HepG2 (cell line): ENCODE measurements at regions not wholly inside any gene's neighbourhood (a gene's known extent, or its start where the extent isn't known, plus 50 kb on each side); places are given as distances from the start of the nearest gene placed in this dataset.

Experiments
- ATAC-seq: fragments of 200-7000 bp; cut with Tn5 transposase; 3 replicates; pipeline ENCODE4 v1.9.1; 2020; ENCODE audit warnings: mild to moderate bottlenecking, moderate library complexity
- BruUV-seq: library from RNA; stranded (reverse); fragments of 400-500 nt; replicated peaks from 2 replicates; lab custom pipeline; 2021; lab: Mats Ljungman, UMichigan
- CTCF ChIA-PET: fragments of 300-600 bp; formaldehyde crosslinking; extraction: SDS; loops from one replicate; lab custom pipeline; 2021; ENCODE audit warnings: low total read pairs, inconsistent platforms, low intra/inter-chr PET ratio; lab: Yijun Ruan, JAX
- POLR2A ChIA-PET: fragments of 350-600 bp; sonication (Branson Sonifier 250); formaldehyde crosslinking; loops from one replicate; lab custom pipeline; 2020; ENCODE audit warnings: antibody characterized with exemption, inconsistent platforms; lab: Yijun Ruan, JAX
- DNase-seq: peaks from one replicate; pipeline ENCODE4 v3.0.0-alpha.2; 2015; ENCODE audit warnings: low spot score
- FAIRE-seq: peaks from 3 replicates; lab custom pipeline; 2011; peaks lifted over from hg19 to GRCh38; lab: Jason Lieb, UNC
- H2AFZ ChIP-seq: one replicate; pipeline ENCODE4 v1.6.1; 2011; ENCODE audit warnings: low read length, inconsistent platforms
- H3K27ac ChIP-seq: fragments of 300-600 bp; 3 replicates; pipeline ENCODE4 v1.8.0; 2011; ENCODE audit warnings: mixed run types, mild to moderate bottlenecking, mixed read lengths, low read length, inconsistent platforms; ENCODE audit not compliant: insufficient read depth; ENCODE audit errors: extremely low read length
- H3K27me3 ChIP-seq, 2 experiments: fragments of 200-600 bp in 1 of 2; 2 replicates in 1 of 2; 3 replicates in 1 of 2; pipeline versions ENCODE4 v1.6.0 to v1.8.0; 2011; ENCODE audit warnings: low read length in 2 of 2, mild to moderate bottlenecking in 2 of 2, moderate library complexity in 2 of 2, inconsistent platforms in 1 of 2; ENCODE audit not compliant: insufficient read depth in 2 of 2, control insufficient read depth in 1 of 2
- H3K36me3 ChIP-seq, 2 experiments: fragments of 200-600 bp in 1 of 2; replicated peaks in 1 of 2; 2 replicates in 1 of 2; 3 replicates in 1 of 2; pipeline versions ENCODE4 v1.5.1 to v1.8.0; 2011; ENCODE audit warnings: low read length in 2 of 2, inconsistent platforms in 1 of 2; ENCODE audit not compliant: insufficient read depth in 2 of 2, control insufficient read depth in 1 of 2
- H3K4me1 ChIP-seq: 2 replicates; pipeline ENCODE4 v1.5.1; 2012; ENCODE audit warnings: low read length, inconsistent platforms; ENCODE audit not compliant: insufficient read depth
- H3K4me2 ChIP-seq: 2 replicates; pipeline ENCODE4 v1.6.0; 2011; ENCODE audit warnings: low read depth, low read length, inconsistent platforms
- H3K4me3 ChIP-seq, 3 experiments: fragments of 200-600 bp in 1 of 3; sonication (generic), shearing (Covaris generic) in 1 of 3; replicated peaks in 1 of 3; 2 replicates each; pipeline ENCODE4 v1.5.1; 2011 to 2016; ENCODE audit warnings: low read length in 3 of 3, inconsistent platforms in 2 of 3, low read depth in 2 of 3, mild to moderate bottlenecking in 2 of 3, control low read depth in 1 of 3, mixed read lengths in 1 of 3; ENCODE audit not compliant: insufficient read depth in 1 of 3
- H3K79me2 ChIP-seq: one replicate; pipeline ENCODE4 v1.6.1; 2011; ENCODE audit warnings: low read length, inconsistent platforms; ENCODE audit not compliant: insufficient read depth
- H3K9ac ChIP-seq: 2 replicates; pipeline ENCODE4 v1.6.0; 2011; ENCODE audit warnings: mild to moderate bottlenecking, low read depth, low read length, inconsistent platforms; ENCODE audit not compliant: insufficient read depth
- H3K9me3 ChIP-seq: 2 replicates; pipeline ENCODE4 v1.5.1; 2012; ENCODE audit warnings: mild to moderate bottlenecking, low read length
- H4K20me1 ChIP-seq: 2 replicates; pipeline ENCODE4 v1.6.0; 2011; ENCODE audit warnings: inconsistent platforms, mild to moderate bottlenecking, low read length, moderate library complexity; ENCODE audit not compliant: insufficient read depth
- MYNN ChIP-seq: sonication (generic); formaldehyde crosslinking; IDR thresholded peaks from 2 replicates; pipeline ENCODE4 v1.4.0; 2020; ENCODE audit warnings: mild to moderate bottlenecking, low read depth, missing genetic modification reagents
- PAWR ChIP-seq: sonication (generic); formaldehyde crosslinking; IDR thresholded peaks from 2 replicates; pipeline ENCODE4 v1.4.0; 2020; ENCODE audit warnings: missing genetic modification reagents, mild to moderate bottlenecking, borderline replicate concordance
- ZFAT ChIP-seq: sonication (generic); formaldehyde crosslinking; conservative IDR thresholded peaks from 2 replicates; pipeline ENCODE4 v1.8.1; 2023; ENCODE audit warnings: missing genetic modification reagents, inconsistent platforms
- ZNF33A ChIP-seq: sonication (generic); formaldehyde crosslinking; IDR thresholded peaks from 2 replicates; pipeline ENCODE4 v1.5.1; 2020; ENCODE audit warnings: missing genetic modification reagents, mild to moderate bottlenecking, moderate library complexity, borderline replicate concordance
- ZNF878 ChIP-seq: sonication (generic); formaldehyde crosslinking; IDR thresholded peaks from 2 replicates; pipeline ENCODE4 v1.8.1; 2023; ENCODE audit warnings: mild to moderate bottlenecking, missing genetic modification reagents, moderate library complexity
- WGBS: methylation state at CpG from one replicate; pipeline ENCODE4 v1.1.6; 2017; ENCODE audit warnings: low lambda C conversion rate; 5-methylcytosine and 5-hydroxymethylcytosine counted together
- in situ Hi-C: cut with HindIII; loops from 2 replicates; pipeline ENCODE4 v1.10.0; 2017; ENCODE audit warnings: low pct_unique_long_range_greater_than_20kb; ENCODE audit not compliant: extremely low pct_ligation_motif_present
- intact Hi-C: fragments of 100-400 bp; cut with micrococcal nuclease; formaldehyde crosslinking; loops from one replicate; pipeline ENCODE4 v1.10.0; 2022; ENCODE audit not compliant: unreplicated experiment
- TF ChIP-seq, protein P1 (sequence below): sonication (generic); formaldehyde crosslinking; IDR thresholded peaks from 2 replicates; pipeline ENCODE4 v1.5.0; 2020; ENCODE audit warnings: mild to moderate bottlenecking, missing genetic modification reagents, borderline replicate concordance
- TF ChIP-seq, protein P2 (sequence below): sonication (generic); formaldehyde crosslinking; IDR thresholded peaks from 2 replicates; pipeline ENCODE4 v1.8.1; 2023; ENCODE audit warnings: mild to moderate bottlenecking, missing genetic modification reagents, borderline replicate concordance

DNA sequence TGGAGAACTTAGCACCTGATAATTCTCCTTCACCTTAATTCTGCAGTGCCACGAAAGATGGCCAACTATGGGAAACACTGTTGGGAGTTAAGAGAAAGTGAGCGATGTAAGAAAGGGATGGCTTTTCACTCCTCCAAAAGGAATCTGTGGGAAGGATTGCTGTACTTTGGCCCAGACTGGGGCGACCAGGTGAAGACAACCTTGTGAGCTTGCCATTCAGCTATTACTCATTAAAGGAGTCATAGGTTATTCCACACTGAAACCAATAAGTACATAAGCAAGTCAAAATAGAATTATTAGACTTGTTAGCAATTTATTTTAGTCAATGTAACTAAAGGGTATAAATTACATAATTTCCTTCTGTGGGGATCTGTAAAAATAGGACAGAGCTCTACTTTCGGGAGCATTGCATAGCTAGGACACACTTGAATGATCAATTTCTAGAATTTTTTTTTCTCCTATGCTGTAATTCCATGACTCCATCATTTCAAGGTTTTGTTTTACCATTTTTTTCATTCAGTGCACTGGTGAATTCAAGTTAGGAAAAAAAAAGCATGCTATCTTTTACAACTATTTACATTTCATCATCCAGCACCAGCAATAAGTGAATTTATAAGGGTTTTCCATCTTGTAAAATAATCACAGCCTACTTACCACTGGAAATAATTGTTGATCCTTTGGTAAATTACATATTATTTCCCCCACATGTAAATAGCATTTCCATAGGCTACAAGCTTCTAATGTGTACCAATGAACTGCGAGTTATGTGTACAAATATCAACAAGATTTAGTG is 231.7 kb downstream of the SIM1 start:
- Histone ChIP-seq H3K4me2 (no peak overlapping the region), H3K79me2 (no peaks in the 10 kb centered on the region), H3K9ac (no peak overlapping the region), H3K9me3 (no peaks in the 10 kb centered on the region), H2AFZ (no peak overlapping the region), H3K4me3 (no peak overlapping the region), H3K27me3 (no peaks in the 10 kb centered on the region), H3K36me3 (no peaks in the 10 kb centered on the region), H3K4me1 (peaks cover 11% of the 10 kb centered on the region; the same call in 1 of the 2 replicates), H3K27ac (no peak overlapping the region), H4K20me1 (no peaks in the 10 kb centered on the region)
- intact Hi-C loops (no loop called here), in situ Hi-C loops (no loop called here)
- ATAC-seq (no peak), DNase-seq (no peak), FAIRE-seq (no peak)
- no TSS peak for BruUV-seq
- WGBS = 38% methylated on average over 5 of the region's 5 CpGs
- ChIA-PET CTCF (no interaction called here), POLR2A (no interaction called here)
- TF ChIP-seq ZFAT (CRISPR knock-in tag) = no peak
- TF ChIP-seq ZNF878 = no peak
- TF ChIP-seq ZNF33A (CRISPR knock-in tag) = no peak
- TF ChIP-seq PAWR (CRISPR knock-in tag) = no peak
- TF ChIP-seq, protein P1, sequence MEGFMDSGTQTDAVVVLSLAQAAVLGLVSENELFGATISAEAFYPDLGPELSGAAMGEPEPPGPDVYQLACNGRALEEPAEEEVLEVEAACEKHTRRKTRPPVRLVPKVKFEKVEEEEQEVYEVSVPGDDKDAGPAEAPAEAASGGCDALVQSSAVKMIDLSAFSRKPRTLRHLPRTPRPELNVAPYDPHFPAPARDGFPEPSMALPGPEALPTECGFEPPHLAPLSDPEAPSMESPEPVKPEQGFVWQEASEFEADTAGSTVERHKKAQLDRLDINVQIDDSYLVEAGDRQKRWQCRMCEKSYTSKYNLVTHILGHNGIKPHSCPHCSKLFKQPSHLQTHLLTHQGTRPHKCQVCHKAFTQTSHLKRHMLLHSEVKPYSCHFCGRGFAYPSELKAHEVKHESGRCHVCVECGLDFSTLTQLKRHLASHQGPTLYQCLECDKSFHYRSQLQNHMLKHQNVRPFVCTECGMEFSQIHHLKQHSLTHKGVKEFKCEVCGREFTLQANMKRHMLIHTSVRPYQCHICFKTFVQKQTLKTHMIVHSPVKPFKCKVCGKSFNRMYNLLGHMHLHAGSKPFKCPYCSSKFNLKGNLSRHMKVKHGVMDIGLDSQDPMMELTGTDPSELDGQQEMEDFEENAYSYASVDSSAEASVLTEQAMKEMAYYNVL (CRISPR knock-in tag) = no peak
- TF ChIP-seq, protein P2, sequence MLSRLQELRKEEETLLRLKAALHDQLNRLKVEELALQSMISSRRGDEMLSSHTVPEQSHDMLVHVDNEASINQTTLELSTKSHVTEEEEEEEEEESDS = no peak
- no peak for TF ChIP-seq MYNN (CRISPR knock-in tag)
